DMS53 treated with DMSO at 0.1 percent for 48 hours (cell line): ENCODE measurements at regions not wholly inside any gene's neighbourhood (a gene's known extent, or its start where the extent isn't known, plus 50 kb on each side); places are given as distances from the start of the nearest gene placed in this dataset.

ENCODE experiments used
- DNase-seq: peaks from one replicate; lab custom pipeline; 2025; ENCODE audit not compliant: unreplicated experiment; lab: John Stamatoyannopoulos, UW

DNA sequence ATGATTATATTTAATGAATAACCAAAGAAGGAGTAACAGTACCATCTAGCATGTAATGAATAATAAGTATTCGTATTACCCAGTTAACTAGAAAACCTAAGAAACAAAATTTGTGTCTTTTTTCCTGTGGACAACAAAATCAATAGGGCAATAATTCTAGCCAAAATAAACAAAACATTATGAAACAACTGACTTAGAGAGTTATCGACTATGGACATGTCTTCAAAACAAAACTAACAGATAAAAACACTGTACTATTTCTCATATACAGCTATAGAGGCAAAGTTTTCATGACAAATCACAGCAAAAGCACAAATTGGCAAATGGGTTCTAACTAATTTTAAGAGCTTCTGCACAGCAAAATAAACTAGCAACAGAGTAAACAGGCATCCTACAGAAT, 224.1 kb downstream of the ALX1 start:
- no peak for DNase-seq

DNA sequence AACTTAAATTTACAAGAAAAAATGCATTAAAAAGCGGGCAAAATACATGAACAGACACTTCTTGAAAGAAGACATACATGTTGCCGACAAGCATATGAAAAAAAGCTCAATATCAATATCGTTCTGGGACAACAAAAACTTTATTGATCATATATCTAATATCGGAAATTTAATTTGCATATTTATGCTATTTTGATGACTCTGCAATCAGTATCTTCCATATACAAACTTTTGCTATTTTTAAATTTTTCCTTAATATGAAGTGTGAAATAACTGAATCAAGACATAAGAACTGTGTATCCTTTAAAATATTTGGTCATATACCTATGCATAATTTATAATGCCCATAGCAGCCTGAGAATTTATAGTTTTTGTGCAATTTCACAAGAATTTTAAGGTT, 224.6 kb downstream of the ALX1 start:
- DNase-seq, result no peak

DNA sequence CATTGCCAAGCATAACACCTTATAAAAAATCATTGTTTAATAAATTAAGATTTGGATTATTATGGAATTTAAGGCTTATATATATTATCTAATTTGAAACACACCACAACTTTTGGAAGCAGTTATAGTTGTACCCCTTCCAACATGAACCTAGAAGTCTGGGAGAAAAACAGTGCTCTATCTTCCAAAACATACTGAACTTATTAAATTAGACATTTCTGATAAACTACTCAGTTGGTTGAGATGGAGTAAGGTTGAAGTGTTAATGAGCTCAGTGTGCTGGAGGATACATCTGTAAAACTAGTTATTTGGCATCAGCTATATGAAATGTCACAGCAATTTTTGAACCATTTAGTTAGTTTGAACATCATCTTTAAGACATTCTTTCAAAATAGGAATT, 227.4 kb downstream of the ALX1 start:
- no peak for DNase-seq

DNA sequence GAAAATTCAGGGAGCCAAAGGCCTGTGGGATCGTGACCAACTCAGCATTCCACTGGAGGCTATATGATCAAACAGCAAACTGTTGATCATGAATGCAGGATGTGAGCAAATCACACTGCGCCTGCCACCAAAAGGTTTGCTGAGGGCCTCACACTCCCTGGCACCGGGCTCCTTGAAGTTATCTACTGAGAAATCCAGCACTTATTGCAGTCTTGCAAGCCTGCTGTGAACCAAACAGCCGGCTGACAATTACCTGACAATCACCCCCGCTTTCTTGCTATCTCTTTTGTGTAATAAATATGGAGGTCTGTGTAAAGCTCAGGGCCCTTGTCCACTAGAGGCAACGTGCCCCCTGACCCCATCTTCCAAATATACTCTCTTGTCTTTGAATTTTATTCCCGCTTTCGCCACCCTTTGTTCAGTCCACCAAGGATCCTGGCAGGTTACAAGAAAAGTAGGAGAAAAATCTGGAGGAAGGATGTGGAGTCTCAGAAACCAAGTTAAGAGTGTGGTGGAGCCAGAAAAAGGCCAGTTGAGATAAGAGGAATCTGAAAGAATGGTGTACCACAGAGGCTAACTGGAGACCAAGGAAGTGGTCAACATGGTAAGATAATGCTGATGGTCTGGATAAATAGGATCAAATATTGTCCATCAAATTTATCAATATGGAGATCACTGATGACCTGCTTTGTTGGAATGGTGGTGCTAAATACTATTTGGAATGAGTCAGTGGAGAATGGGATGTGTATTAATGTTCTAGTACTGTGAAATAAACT, 229.2 kb downstream of the ALX1 start:
- DNase-seq, result no peak

DNA sequence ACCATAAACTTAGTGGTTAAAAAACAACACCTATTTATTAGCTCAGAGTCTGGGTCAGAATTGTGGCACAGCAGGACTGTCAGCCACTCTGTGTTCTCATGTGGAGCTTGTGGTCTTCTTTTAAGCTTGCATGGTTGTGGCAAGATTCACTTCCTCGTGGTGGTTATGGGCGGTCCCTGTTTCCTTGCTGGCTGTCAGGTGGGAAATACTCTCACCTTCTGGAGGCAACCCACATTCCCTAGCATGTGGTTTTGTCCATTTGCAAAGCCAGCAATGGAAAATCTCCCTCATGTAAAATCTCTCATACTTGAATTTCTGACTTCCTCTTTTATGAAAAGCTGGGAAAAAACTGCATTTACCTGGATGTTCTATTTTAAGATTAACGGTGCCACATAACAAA, 229.8 kb downstream of the ALX1 start:
- DNase-seq, result no peak

DNA sequence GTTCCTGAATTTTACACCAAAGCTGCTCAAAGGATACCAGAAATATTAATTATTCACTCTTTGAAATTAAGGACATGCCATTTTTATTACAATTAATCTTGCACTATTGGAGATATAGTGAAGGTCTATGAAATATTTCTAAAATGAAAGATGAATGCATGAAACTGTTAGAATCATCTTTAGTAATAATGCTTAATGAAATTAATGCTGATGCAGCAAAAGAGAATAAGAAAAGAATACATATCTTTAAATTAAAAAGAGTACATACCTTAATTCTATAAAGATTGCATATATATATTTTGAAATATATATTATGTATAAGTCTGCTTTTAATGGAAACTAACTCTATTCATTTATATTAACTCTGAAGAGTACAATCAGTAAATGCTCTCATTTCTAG, 236.0 kb downstream of the ALX1 start:
- DNase-seq, result no peak

DNA sequence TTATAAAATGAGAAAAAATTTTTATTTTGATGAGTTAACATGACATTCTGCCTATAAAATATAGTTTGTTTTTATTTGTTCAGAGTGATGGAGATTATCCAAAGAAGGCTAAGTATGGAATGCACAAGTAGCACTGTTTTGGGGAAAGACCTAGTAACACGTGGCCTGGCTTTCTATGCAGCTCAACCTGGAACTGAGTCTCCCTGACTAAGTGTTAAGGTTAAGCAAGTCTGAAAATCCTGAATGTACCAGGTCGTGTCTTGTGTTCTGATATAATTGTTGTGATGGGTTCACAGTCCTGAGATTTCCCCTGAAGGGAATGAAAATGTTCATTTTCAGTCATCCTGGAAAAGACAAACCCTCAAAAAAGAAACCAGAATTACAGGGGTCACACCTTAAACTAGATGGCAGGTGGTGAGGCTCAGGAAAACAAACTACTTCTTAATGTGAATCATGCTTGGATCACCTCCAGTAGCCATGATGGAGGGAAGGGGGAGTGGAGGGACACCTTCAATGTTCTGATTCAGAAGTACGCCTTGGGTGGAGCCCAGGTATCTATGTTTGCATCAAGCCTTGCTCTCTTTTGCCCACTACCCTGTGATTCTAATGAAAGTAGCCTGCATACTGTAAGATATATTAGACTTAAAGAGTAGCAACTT, 236.8 kb downstream of the ALX1 start:
- DNase-seq, result peak; percentile 57

DNA sequence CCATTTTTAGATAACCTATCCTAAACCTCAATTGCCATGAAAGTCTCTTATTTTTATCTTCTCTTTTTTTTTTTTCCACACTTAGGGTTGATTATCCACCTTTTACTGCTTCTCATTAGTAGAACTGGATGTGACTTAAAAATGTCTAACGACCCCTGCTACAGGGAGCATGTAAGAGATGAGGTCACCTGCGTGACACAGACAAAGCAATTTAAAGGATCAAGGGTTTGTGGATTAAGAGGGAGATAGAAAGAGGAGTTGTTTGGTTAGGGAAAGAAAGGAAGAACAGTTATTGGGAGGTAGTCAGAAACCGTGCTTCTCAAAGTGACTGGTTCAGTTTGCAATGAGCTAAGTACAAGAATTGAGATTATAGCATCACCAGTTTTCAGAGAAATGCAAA, 239.1 kb downstream of the ALX1 start:
- DNase-seq, result no peak

DNA sequence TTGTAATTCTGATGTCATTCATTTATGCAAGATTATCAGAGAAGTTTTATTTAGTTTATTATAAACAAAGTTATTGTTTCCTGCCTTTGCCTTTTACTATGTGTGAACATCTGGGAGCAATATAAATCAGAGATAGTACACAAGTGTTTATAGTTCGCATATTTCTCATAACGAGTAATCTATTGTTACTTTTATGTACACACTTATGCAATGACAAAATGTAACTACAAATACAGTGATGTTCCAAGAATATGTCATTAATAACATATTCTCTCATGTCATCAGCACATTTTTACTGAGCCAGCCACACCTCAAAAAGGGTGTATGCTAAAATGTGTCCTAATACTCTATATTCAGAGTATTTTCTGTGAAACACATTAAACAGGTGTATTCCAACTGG, 243.2 kb downstream of the ALX1 start:
- no peak for DNase-seq

DNA sequence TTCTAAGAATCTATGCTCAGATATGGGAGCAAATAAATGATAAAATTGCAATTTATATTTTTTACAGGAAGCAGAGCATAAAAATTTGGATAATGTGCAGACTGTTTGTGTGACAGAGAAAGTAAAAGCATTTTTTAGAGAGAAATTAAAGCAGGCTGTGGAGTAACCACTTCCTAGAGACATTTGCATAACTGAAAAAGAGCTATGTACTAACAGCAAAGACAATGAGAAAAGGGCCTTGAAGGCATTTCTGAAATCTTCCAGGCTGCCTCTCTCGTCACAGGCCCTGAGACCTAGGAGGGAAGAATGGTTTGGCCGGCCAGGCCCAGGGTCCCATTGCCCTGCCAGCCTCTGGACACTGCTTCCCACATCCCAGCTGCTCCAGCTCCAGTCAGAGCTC, 247.2 kb downstream of the ALX1 start:
- no peak for DNase-seq

DNA sequence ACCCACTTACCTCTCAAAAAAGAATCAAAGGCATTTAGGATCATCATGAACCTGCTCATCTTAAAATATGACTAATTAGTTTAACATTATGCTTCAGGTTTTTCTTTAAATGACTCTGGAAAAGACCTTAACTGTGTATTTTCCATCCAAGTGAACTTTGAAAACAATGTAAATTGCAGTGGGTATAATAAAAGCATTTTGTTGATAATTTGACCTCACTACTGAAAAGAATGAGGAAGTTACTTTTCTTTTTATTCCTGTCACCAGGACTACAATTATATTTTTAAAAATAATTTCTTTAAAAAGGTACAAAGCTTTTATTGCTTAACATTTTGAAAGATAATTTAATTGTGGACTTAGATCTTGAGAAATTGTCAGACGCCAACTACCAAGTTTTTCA, 249.9 kb downstream of the ALX1 start:
- no peak for DNase-seq

DNA sequence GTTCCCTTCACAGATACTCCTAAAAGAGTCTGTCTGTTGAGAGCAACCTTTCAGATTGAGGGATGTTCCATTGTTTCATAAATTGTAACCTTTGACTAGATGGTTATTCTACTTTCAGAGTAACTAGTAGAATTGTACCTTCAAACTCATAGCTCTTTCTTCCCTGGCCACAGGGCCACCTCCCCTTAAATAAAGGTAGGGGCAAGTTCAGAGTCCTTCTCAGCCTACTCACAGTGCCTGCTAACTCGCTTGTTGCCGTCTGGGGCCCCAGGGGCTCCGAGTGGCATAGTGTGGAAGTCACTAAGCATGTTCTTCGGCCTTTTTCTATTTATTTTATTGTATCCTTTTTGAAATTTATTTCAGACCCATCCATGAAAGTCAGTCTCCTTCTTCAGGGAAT, 250.4 kb downstream of the ALX1 start:
- DNase-seq, result no peak

DNA sequence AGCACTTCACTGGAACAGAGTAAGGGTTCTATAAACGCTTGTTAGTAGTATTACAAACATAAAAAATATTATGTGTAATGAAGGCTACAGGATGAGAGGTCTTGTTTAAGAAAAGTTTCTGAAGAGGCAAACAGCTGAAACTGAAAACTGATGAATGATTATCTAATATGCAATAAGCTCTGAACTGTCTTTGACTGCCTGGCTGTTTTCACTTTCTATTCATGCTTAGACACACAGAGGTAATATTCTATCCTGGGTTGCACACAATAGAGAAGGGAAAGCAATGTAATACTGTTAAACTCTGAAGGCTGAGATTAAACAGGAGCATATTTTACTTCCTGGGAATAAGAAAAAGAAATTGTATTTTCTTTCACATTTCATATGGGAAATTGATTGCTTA, 251.3 kb downstream of the ALX1 start:
- DNase-seq, result no peak

DNA sequence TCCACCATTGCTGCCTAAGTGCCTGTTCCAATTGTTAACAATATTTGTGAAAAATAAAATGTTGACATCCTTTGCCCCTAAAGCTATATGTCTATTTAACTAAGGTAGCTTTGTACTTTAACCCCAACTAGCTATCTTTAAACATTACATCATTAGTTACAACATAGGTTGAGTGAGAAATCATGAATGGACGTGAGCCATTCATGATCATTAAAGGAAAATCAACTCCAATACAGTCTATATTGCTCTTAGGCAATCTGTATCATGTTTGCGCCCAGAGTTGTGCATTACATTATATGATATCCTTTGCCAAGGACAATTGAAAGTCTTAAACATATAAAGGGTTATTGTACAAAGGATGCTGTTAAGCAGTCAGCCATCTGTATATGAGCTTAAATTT, 269.6 kb downstream of the ALX1 start:
- no peak for DNase-seq

DNA sequence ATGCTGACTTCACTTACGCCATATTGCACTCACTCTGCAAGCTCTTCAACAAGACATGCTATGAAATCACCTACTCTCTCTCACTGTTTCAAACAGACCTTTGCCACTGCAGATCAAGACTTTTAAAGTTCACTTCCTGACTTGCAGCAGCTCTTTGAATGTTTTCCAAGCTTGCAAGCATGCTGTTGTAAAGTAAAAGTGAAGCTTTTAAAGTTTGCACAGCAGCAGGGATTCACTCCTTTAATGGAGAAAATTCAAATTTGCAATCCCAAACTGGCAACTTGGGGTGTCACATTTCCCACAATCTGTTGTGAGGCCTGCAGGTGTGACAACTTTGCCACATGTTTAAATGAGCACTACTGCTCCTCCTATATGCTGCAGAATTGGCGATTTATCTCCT, 270.9 kb downstream of the ALX1 start:
- DNase-seq, result no peak

DNA sequence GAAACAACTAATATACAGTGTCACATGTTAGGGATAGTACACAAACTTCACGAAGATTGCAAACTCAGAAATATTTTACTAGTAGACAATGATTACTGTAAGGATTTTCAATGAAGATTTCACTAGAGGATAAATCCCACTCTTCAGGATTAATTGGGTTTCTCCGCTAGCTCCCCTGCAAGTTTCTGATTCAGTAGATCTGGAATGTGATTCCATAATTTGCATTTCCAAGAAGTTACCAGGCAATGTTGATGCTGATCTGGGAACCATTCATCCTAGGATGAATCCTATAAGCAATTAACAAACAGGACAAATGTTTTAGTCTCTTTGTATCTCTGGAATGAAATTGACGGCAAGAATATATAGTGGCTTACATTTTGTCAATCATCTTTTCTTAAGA, 272.4 kb downstream of the ALX1 start:
- DNase-seq, result no peak

DNA sequence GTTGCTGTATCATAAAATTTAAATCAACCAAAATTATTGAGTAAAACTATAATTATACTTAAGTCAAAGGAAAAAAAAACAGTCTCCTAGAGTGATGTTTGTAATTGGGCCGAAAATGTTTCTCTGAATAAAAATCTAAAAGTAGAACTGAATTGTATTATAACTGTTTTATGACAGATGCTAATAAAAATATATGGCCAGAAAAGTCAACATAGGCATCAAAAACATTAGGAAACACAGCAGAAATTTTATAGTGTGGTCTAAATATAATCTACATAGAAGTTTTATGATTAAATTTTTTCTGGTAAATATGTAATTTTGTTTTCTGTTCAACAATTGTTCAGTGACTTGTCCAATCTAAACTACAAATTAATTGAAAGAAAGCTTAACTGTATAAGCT, 277.8 kb downstream of the ALX1 start:
- DNase-seq, result no peak

DNA sequence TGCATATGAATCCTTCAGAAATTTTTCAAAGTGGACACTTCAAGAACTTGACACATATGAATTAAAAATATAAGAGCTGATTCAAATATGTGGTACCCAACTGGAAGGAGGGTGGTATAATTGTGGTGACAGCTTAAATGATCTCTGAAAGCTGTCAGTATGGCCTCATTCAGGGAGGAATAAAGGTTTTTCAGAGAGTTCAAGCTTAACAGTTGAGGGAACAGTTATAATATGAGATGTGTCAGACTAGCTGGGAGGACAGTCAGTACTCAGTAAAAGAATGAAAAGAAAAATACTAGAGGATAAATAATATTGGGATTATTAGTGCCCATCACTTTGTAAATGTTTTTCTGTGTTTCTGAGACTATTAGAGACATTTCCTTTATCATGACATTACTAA, 277.5 kb downstream of the RASSF9 start:
- DNase-seq, result no peak

DNA sequence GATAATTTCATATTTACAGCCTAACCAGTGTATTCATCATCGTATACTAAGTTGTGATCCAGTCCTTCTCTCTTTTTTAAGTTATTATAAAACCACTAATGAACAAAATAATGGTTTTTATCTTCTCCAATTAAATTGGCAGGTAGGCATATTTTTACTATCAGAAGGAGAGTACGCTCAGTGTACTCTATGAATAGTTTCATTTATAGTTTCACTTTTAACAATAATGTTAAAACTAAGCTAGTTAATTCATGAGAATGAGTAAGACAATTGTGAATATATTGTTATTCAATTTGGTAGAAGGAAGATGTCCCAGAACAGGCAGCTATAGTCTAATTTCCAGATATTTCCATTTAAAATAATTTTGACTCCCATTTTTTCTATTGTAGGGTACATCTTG, 277.1 kb downstream of the RASSF9 start:
- no peak for DNase-seq

DNA sequence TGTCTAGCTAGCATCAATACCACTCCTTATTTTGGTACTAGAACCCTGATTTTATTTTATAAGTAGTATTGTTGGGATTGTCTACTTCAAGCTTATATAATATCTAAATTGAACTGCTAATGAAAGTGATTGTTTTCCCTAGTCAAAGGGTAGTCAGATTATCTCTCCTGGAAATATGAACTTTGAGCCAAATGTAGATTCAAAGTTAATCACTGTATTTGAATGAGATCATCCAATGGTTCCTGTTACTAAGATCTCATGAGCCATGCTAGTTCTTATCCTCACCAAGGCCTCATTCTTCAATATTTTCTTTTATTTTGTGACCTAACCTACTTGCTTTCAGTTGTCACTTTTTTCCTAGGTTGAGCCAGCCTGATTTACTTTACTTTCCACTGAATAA, 276.7 kb downstream of the RASSF9 start:
- no peak for DNase-seq

DNA sequence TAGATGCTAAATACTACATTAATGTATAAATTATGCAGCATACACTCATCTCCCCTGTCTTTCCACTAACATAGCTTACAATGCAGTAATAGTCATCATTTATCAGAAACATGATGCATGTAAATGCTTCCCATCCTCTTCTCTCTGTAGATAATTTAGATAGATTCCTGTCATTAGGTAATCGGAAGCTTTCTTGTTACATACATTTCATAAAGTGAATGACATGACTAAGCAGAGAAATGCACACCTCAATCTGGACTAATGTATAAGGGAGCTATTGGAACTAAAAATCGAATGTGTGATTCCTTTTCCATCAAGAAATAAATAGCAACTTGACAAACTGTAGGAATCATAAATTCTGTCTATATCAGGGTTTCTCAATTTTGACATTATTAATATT, 273.4 kb downstream of the RASSF9 start:
- DNase-seq, result no peak

DNA sequence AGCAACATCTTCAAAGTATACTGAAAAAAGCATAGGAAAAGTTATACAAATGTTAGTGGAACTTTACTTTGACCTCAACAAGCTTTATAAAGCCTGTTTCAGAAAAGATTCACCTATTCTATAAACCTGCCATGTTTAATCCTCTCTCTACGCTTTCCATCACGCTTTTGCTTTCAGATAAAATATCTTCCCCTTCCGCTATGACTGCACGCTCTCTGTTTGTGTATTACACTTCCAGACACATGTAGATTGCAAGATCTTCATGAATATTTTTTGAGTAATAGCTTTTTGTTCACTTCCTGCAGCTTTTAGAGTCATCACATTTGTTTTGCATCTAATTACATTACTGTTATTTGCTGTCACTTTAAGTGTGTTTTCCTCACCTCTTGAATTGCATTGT, 271.4 kb downstream of the RASSF9 start:
- no peak for DNase-seq
